ENCODE measurements at regions not wholly inside any gene's neighbourhood (a gene's known extent, or its start where the extent isn't known, plus 50 kb on each side); places are given as distances from the start of the nearest gene placed in this dataset.

GRCh38 chr2:145287736-145288135, 767.8 kb upstream of the ZEB2 start:
- DNase-seq: no peak

GRCh38 chr2:145286716-145287275, 766.9 kb upstream of the ZEB2 start:
- ATAC-seq (no peak), DNase-seq (peak in 2 of 4 donors; percentile 33 to 37)
- intact Hi-C loops (cut with DNase I): no loop called here
- Histone ChIP-seq H3K36me3 (no peaks in the 10 kb centered on the region), H3K4me3 (no peak overlapping the region), H3K9me3 (no peaks in the 10 kb centered on the region), H3K4me1 (no peaks in the 10 kb centered on the region), H3K27ac (no peak overlapping the region), H3K27me3 (no peaks in the 10 kb centered on the region)
- no peak for TF ChIP-seq CTCF (IDR thresholded peaks at IDR 0.05)

More at GRCh38 chr2:145287736-145288135, 767.8 kb upstream of the ZEB2 start:
- intact Hi-C loops (cut with DNase I): no loop called here
- ATAC-seq: no peak
- H3K27ac ChIP-seq: no peak overlapping the region
- H3K36me3 ChIP-seq: no peaks in the 10 kb centered on the region
- no peak for TF ChIP-seq CTCF (IDR thresholded peaks at IDR 0.05)
- H3K9me3 ChIP-seq: no peaks in the 10 kb centered on the region
- no peaks in the 10 kb centered on the region for H3K27me3 ChIP-seq
- H3K4me3 ChIP-seq: no peak overlapping the region
- H3K4me1 ChIP-seq: no peaks in the 10 kb centered on the region

- H3K4me1 ChIP-seq: no peaks in the 10 kb centered on the region
- H3K27ac ChIP-seq: no peak overlapping the region
- intact Hi-C loops (cut with DNase I): no loop called here
- no peaks in the 10 kb centered on the region for H3K9me3 ChIP-seq
- no peak for TF ChIP-seq CTCF (IDR thresholded peaks at IDR 0.05)
- H3K4me3 ChIP-seq: no peak overlapping the region
- DNase-seq: no peak
- H3K36me3 ChIP-seq: no peaks in the 10 kb centered on the region
- no peak for ATAC-seq
- H3K27me3 ChIP-seq: no peaks in the 10 kb centered on the region
Observed at GRCh38 chr2:145284551-145284950, 764.6 kb upstream of the ZEB2 start.

DNA sequence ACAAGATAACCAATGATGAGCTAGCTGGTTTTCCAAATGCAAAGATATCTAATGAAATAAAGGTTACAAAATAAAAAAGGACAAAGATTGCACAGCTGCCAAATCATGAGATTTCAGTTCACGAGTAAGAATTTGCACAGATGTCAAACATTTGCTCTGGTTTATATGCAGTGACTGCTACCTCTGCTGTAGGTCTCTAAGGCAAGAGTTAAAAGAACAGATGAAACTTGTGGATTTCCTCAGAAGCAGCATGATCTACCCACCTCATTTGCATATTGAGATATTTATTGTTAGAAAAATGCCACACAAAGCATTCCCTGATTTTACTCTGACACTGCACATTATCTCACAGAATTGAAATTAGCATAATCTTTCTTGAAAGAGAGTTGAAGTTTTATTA, 763.2 kb upstream of the ZEB2 start:
- Histone ChIP-seq H3K9me3 (no peaks in the 10 kb centered on the region), H3K27ac (no peak overlapping the region), H3K36me3 (no peaks in the 10 kb centered on the region), H3K4me1 (no peaks in the 10 kb centered on the region), H3K4me3 (no peak overlapping the region), H3K27me3 (no peaks in the 10 kb centered on the region)
- ATAC-seq (no peak), DNase-seq (no peak)
- intact Hi-C loops (cut with DNase I): no loop called here
- no peak for TF ChIP-seq CTCF (IDR thresholded peaks at IDR 0.05)

DNA sequence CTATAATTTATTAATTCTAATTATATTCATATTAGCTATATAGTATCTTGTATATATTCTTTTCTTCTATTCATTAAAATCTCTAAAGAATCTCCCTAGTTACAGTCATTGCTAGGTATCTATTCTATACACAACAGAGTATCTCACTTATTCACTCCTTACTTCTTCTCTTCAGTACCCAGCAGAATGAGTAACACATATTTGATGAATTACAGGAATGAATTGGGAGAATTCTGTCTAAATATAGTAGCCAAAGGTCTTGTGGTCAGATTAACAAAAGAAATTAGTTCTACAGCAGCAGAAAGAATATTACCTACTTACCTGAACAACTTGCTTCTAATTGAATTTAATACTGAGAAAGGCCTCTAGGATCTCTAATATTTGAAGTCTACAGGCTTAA, 758.0 kb upstream of the ZEB2 start:
- ATAC-seq (no peak), DNase-seq (no peak)
- Histone ChIP-seq H3K4me1 (no peaks in the 10 kb centered on the region), H3K4me3 (no peak overlapping the region), H3K27ac (no peak overlapping the region), H3K9me3 (peaks cover 0 to 5% of the 10 kb centered on the region in 2 donors), H3K36me3 (no peaks in the 10 kb centered on the region), H3K27me3 (no peaks in the 10 kb centered on the region)
- TF ChIP-seq CTCF (IDR thresholded peaks at IDR 0.05): no peak
- intact Hi-C loops (cut with DNase I): no loop called here

Data from left lung (tissue), 4 donors.